AG08396 (cell line): ENCODE measurements at regions not wholly inside any gene's neighbourhood (a gene's known extent, or its start where the extent isn't known, plus 50 kb on each side); places are given as distances from the start of the nearest gene placed in this dataset.

Experiments
- DNase-seq: peaks from one replicate; pipeline ENCODE4 v3.0.0; 2012; ENCODE audit warnings: low spot score, mixed read lengths

GRCh38 chr5:68379275-68380036, 163.9 kb downstream of the PIK3R1 start:
- DNase-seq = no peak

- DNase-seq = no peak
These were observed 164.5 kb downstream of the PIK3R1 start for GRCh38 chr5:68380078-68380477.

- DNase-seq = no peak
These were observed 165.5 kb downstream of the PIK3R1 start for GRCh38 chr5:68381060-68381459.

- DNase-seq = no peak
These were observed 166.4 kb downstream of the PIK3R1 start for GRCh38 chr5:68381909-68382308.

- DNase-seq = no peak
These were observed 167.1 kb downstream of the PIK3R1 start for GRCh38 chr5:68382640-68383039.

- no peak for DNase-seq
These were observed 168.3 kb downstream of the PIK3R1 start for GRCh38 chr5:68383888-68384310.

GRCh38 chr5:68384936-68385594, 169.5 kb downstream of the PIK3R1 start:
- DNase-seq = no peak

GRCh38 chr5:68385936-68386335, 170.4 kb downstream of the PIK3R1 start:
- no peak for DNase-seq

GRCh38 chr5:68387074-68387796, 171.7 kb downstream of the PIK3R1 start:
- DNase-seq = no peak

- DNase-seq = no peak
These were observed 174.1 kb downstream of the PIK3R1 start for GRCh38 chr5:68389618-68390017.

- no peak for DNase-seq
These were observed 177.1 kb downstream of the PIK3R1 start for GRCh38 chr5:68392617-68393016.

- no peak for DNase-seq
These were observed 179.7 kb downstream of the PIK3R1 start for GRCh38 chr5:68395302-68395701.

- DNase-seq = no peak
These were observed 180.5 kb downstream of the PIK3R1 start for GRCh38 chr5:68395926-68396511.

GRCh38 chr5:68396722-68397121, 181.2 kb downstream of the PIK3R1 start:
- no peak for DNase-seq

- DNase-seq = no peak
These were observed 182.7 kb downstream of the PIK3R1 start for GRCh38 chr5:68398146-68398812.

GRCh38 chr5:68403301-68403700, 187.7 kb downstream of the PIK3R1 start:
- DNase-seq = no peak

GRCh38 chr5:68404246-68404645, 188.7 kb downstream of the PIK3R1 start:
- DNase-seq = no peak

- no peak for DNase-seq
These were observed 189.6 kb downstream of the PIK3R1 start for GRCh38 chr5:68405026-68405684.

- no peak for DNase-seq
These were observed 190.5 kb downstream of the PIK3R1 start for GRCh38 chr5:68405784-68406743.

- DNase-seq = no peak
These were observed 191.2 kb downstream of the PIK3R1 start for GRCh38 chr5:68406767-68407241.
